ENCODE measurements at regions not wholly inside any gene's neighbourhood (a gene's known extent, or its start where the extent isn't known, plus 50 kb on each side); places are given as distances from the start of the nearest gene placed in this dataset.

DNA sequence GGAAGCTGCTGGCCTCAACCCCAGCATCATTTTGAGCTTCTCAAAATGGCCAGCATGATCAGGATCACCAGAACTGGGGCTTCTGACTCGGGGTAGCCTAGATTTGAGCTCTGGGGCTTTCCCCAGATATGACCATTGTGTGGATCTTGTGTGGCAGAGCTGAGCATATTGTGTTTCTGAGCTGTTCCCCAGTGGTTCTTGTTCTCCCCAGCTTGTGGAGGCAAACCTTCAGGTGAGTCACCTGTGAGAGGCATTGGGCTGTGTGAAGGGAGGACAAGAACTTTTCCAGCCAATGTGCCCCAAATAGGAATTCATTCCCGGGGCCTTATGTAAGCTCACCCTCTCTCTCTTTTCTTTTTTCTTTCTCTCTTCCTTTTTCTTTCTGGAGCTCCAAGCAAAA lies 80.7 kb upstream of the PITX1 start:
- 17% methylated on average over 1 of the region's 2 CpGs for WGBS (ENCODE audit: insufficient coverage)
- ATAC-seq (replicated peaks in 1 of 4) (no peak), DNase-seq (no peak)
- Histone ChIP-seq H3K4me1 (ENCODE audit: control insufficient read depth in 1 of 2, extremely low read depth in 1 of 2, insufficient read depth in 2 of 2, low read length in 2 of 2) (no peaks in the 10 kb centered on the region), H3K9me3 (no peaks in the 10 kb centered on the region), H3K4me3 (ENCODE audit: control insufficient read depth in 1 of 2, extremely low read depth in 1 of 2, low read length in 1 of 2) (no peak overlapping the region), H3K27ac (ENCODE audit: low read length) (no peak overlapping the region), H3K36me3 (ENCODE audit: control insufficient read depth in 2 of 2, extremely low read depth in 1 of 2, insufficient read depth in 1 of 2, low read length in 1 of 2) (no peaks in the 10 kb centered on the region), H3K27me3 (replicated peaks in 1 of 2; ENCODE audit: control insufficient read depth in 2 of 2, extremely low read depth in 1 of 2, insufficient read depth in 2 of 2, low read length in 1 of 2) (peaks cover 0 to 24% of the 10 kb centered on the region in 2 experiments)
- Mint-ChIP-seq H3K4me3 (no peak overlapping the region), H3K27me3 (peaks cover 0 to 4% of the 10 kb centered on the region in 2 donors), H3K27ac (no peak overlapping the region), H3K9me3 (no peaks in the 10 kb centered on the region), H3K4me1 (no peaks in the 10 kb centered on the region), H3K36me3 (no peaks in the 10 kb centered on the region)
- POLR2A ChIA-PET: no interaction called here
- CTCF ChIA-PET: no interaction called here

DNA sequence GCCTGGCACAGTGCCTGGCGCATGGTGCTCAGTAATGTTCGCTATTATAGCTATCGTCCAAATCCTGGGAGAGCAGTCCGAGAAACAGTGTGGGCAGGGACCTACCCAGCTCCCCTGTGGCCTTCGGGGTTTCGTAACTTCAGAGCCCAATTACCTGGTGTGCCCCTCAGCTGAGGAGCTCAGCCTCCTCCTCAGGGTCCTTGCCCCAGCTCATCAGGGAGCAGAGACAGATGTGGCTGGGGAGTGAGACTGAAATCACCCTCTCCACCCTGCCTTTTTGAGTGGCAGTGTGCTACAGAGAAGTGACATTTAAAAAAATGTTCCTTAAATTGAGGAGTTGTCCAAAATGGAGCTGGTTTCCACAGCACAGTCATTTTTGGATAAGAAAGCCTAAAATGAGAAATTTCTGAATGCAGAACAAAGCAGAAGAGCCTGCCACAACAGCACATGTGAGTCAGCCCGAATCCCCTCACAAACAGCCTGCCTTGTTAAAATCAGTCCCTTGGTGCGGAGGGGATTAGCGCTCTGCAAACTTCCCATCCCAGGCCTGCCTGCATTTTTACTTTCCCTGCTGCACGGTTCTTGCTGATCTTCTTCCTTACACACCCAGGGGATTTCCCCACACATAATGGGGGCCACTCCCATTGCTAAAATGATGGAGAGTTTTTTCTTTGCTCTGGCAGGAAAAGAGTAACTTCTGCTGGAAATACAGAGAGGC lies 78.1 kb upstream of the PITX1 start:
- ChIA-PET POLR2A (no interaction called here), CTCF (no interaction called here)
- Mint-ChIP-seq H3K4me3 (no peak overlapping the region), H3K9me3 (no peaks in the 10 kb centered on the region), H3K27ac (no peak overlapping the region), H3K27me3 (peaks cover 0 to 4% of the 10 kb centered on the region in 2 donors), H3K4me1 (no peaks in the 10 kb centered on the region), H3K36me3 (no peaks in the 10 kb centered on the region)
- Histone ChIP-seq H3K27ac (ENCODE audit: low read length) (no peak overlapping the region), H3K36me3 (ENCODE audit: control insufficient read depth in 2 of 2, extremely low read depth in 1 of 2, insufficient read depth in 1 of 2, low read length in 1 of 2) (no peaks in the 10 kb centered on the region), H3K4me1 (ENCODE audit: control insufficient read depth in 1 of 2, extremely low read depth in 1 of 2, insufficient read depth in 2 of 2, low read length in 2 of 2) (no peaks in the 10 kb centered on the region), H3K27me3 (replicated peaks in 1 of 2; ENCODE audit: control insufficient read depth in 2 of 2, extremely low read depth in 1 of 2, insufficient read depth in 2 of 2, low read length in 1 of 2) (peaks cover 0 to 22% of the 10 kb centered on the region in 2 experiments), H3K4me3 (ENCODE audit: control insufficient read depth in 1 of 2, extremely low read depth in 1 of 2, low read length in 1 of 2) (no peak overlapping the region), H3K9me3 (no peaks in the 10 kb centered on the region)
- DNase-seq: no peak
- WGBS (ENCODE audit: insufficient coverage): 72% methylated on average over 7 of the region's 10 CpGs
- ATAC-seq (replicated peaks in 1 of 4): no peak

DNA sequence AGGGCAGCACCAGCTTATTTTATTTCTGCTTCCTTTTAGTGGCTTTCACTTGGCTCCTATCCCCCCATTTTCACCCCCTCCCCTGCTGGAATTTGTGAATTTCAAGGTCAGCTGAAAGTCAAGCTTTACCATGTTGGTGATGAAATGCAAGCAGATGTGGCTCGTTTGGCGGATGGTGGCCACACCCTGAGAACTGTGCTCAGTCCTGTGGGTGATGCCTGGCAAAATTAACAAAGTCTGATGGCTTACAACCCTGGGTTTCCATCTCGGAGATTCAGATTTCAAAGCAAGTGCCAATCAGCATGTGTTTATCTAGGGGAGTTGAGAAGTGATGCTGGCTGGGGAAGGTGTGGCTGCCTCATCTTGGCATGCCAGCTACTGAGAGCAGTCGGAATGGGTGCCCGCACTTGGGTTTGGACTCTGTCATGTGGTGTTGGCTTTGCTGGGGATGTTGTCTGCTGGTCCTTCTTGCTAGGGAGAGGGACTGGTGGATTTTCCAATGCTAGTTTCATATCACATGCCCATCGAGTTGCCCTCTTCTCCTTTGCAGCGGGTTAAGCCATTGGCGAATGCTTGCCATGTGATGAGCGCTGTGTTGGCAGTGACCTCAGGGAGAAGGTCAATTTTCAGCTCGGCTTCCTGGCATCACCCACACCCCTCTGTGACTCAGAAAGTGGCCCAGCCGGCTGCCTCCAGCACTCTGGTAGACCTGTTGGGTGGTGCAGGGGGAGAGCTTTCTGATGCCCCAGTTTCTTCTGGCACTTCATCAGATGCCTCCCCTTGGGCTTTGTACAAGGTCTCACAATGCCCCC lies 77.0 kb upstream of the PITX1 start:
- no peaks in the 10 kb centered on the region for H3K4me1 ChIP-seq (ENCODE audit: control insufficient read depth in 1 of 2, extremely low read depth in 1 of 2, insufficient read depth in 2 of 2, low read length in 2 of 2)
- ATAC-seq (replicated peaks in 1 of 4): no peak

DNA sequence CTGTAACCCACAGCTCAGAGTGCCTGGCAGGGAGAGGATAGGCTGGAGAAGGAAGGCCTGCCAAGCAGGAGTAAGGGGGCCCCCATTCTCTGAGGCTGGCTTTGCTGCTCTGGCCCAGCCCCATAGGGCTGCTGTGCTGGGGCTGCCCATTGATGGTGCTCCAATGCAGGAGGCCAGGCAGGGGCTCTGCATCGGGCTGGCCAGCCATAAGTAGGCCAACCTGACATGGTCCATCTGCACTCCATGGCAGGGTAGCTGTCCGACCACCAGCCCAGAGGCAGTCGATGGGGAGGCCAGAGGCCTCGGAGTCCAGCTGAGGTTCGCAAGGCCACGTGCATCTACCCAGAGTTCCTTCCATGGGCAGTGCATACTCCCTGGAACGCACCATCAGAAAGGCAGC lies 75.0 kb upstream of the PITX1 start:
- ATAC-seq (replicated peaks in 1 of 4): no peak
- no peaks in the 10 kb centered on the region for H3K4me1 Mint-ChIP-seq
- no peak for DNase-seq
- Histone ChIP-seq H3K36me3 (ENCODE audit: control insufficient read depth in 2 of 2, extremely low read depth in 1 of 2, insufficient read depth in 1 of 2, low read length in 1 of 2) (no peaks in the 10 kb centered on the region), H3K27ac (ENCODE audit: low read length) (no peak overlapping the region), H3K9me3 (no peaks in the 10 kb centered on the region), H3K4me3 (ENCODE audit: control insufficient read depth in 1 of 2, extremely low read depth in 1 of 2, low read length in 1 of 2) (no peak overlapping the region), H3K4me1 (ENCODE audit: control insufficient read depth in 1 of 2, extremely low read depth in 1 of 2, insufficient read depth in 2 of 2, low read length in 2 of 2) (no peaks in the 10 kb centered on the region), H3K27me3 (replicated peaks in 1 of 2; ENCODE audit: control insufficient read depth in 2 of 2, extremely low read depth in 1 of 2, insufficient read depth in 2 of 2, low read length in 1 of 2) (peaks cover 0 to 21% of the 10 kb centered on the region in 2 experiments)
- 84% methylated on average over 7 of the region's 7 CpGs for WGBS (ENCODE audit: insufficient coverage)
- H3K27ac Mint-ChIP-seq: no peak overlapping the region
- no peaks in the 10 kb centered on the region for H3K9me3 Mint-ChIP-seq
- no peaks in the 10 kb centered on the region for H3K36me3 Mint-ChIP-seq
- H3K27me3 Mint-ChIP-seq: peaks cover 9 to 10% of the 10 kb centered on the region in 2 donors
- ChIA-PET POLR2A (no interaction called here), CTCF (no interaction called here)
- no peak overlapping the region for H3K4me3 Mint-ChIP-seq

More for the DNA sequence above, 77.0 kb upstream of the PITX1 start:
- Mint-ChIP-seq H3K4me3 (no peak overlapping the region), H3K27ac (no peak overlapping the region), H3K36me3 (no peaks in the 10 kb centered on the region), H3K27me3 (peaks cover 4% of the 10 kb centered on the region in 2 donors), H3K9me3 (no peaks in the 10 kb centered on the region), H3K4me1 (no peaks in the 10 kb centered on the region)
- WGBS (ENCODE audit: insufficient coverage): 74% methylated on average over 6 of the region's 11 CpGs
- Histone ChIP-seq H3K27me3 (replicated peaks in 1 of 2; ENCODE audit: control insufficient read depth in 2 of 2, extremely low read depth in 1 of 2, insufficient read depth in 2 of 2, low read length in 1 of 2) (peaks cover 0 to 23% of the 10 kb centered on the region in 2 experiments), H3K36me3 (ENCODE audit: control insufficient read depth in 2 of 2, extremely low read depth in 1 of 2, insufficient read depth in 1 of 2, low read length in 1 of 2) (no peaks in the 10 kb centered on the region), H3K9me3 (no peaks in the 10 kb centered on the region), H3K4me3 (ENCODE audit: control insufficient read depth in 1 of 2, extremely low read depth in 1 of 2, low read length in 1 of 2) (no peak overlapping the region), H3K27ac (ENCODE audit: low read length) (no peak overlapping the region)
- CTCF ChIA-PET: no interaction called here
- no peak for DNase-seq
- POLR2A ChIA-PET: no interaction called here

DNA sequence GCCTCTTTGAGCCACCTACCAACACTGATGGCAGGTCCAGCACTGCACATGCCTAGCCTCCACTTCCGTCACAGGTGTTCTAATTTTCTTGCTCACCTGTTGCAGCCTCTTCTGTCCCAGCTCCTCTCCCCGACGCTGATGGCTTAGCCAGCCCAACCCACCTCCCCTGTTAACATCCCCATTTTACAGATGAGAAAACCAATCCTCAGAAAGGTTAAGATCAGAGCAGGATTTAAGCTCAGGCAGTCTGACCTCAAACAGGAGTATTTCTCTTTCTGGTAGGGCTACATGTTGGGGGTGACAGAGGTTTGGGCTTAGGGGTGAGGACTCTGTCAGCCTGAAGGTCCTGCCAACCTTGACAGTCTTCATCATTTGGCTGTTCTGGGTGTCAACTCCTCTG lies 74.5 kb upstream of the PITX1 start:
- DNase-seq: no peak
- H3K27ac Mint-ChIP-seq: no peak overlapping the region
- no CpG with 5 or more reads among the region's 3 CpGs for WGBS (ENCODE audit: insufficient coverage)
- ATAC-seq (replicated peaks in 1 of 4): no peak
- H3K9me3 Mint-ChIP-seq: no peaks in the 10 kb centered on the region
- Histone ChIP-seq H3K4me1 (ENCODE audit: control insufficient read depth in 1 of 2, extremely low read depth in 1 of 2, insufficient read depth in 2 of 2, low read length in 2 of 2) (no peaks in the 10 kb centered on the region), H3K36me3 (ENCODE audit: control insufficient read depth in 2 of 2, extremely low read depth in 1 of 2, insufficient read depth in 1 of 2, low read length in 1 of 2) (no peaks in the 10 kb centered on the region), H3K9me3 (no peaks in the 10 kb centered on the region), H3K27me3 (replicated peaks in 1 of 2; ENCODE audit: control insufficient read depth in 2 of 2, extremely low read depth in 1 of 2, insufficient read depth in 2 of 2, low read length in 1 of 2) (peaks cover 0 to 20% of the 10 kb centered on the region in 2 experiments), H3K4me3 (ENCODE audit: control insufficient read depth in 1 of 2, extremely low read depth in 1 of 2, low read length in 1 of 2) (no peak overlapping the region), H3K27ac (ENCODE audit: low read length) (no peak overlapping the region)
- no peaks in the 10 kb centered on the region for H3K4me1 Mint-ChIP-seq
- peaks cover 7 to 9% of the 10 kb centered on the region in 2 donors for H3K27me3 Mint-ChIP-seq
- CTCF ChIA-PET: no interaction called here
- POLR2A ChIA-PET: no interaction called here
- H3K36me3 Mint-ChIP-seq: no peaks in the 10 kb centered on the region
- no peak overlapping the region for H3K4me3 Mint-ChIP-seq

DNA sequence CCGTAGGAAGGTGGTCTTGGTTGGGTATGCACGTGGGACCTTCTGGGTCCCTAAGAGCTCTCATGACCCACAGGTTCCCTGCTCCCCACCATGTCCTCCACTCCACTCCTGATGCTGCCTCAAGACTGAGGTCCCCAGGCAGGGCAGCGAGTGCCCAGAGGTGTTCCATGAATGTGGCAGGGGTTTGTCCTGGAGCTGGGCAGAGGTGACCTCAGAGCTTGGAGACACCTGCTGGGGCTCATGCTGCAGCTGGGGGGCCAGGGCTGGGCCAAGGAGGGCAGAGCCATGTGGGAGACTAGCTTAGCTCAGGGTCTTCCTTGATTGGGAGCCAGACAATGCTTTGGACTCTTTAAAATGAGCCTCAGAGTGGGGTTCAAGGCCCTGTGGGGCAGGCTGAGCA lies 74.0 kb upstream of the PITX1 start:
- Histone ChIP-seq H3K4me1 (ENCODE audit: control insufficient read depth in 1 of 2, extremely low read depth in 1 of 2, insufficient read depth in 2 of 2, low read length in 2 of 2) (no peaks in the 10 kb centered on the region), H3K4me3 (ENCODE audit: control insufficient read depth in 1 of 2, extremely low read depth in 1 of 2, low read length in 1 of 2) (no peak overlapping the region), H3K36me3 (ENCODE audit: control insufficient read depth in 2 of 2, extremely low read depth in 1 of 2, insufficient read depth in 1 of 2, low read length in 1 of 2) (no peaks in the 10 kb centered on the region), H3K27me3 (replicated peaks in 1 of 2; ENCODE audit: control insufficient read depth in 2 of 2, extremely low read depth in 1 of 2, insufficient read depth in 2 of 2, low read length in 1 of 2) (peaks cover 0 to 21% of the 10 kb centered on the region in 2 experiments), H3K9me3 (no peaks in the 10 kb centered on the region), H3K27ac (ENCODE audit: low read length) (no peak overlapping the region)
- no peak for DNase-seq
- ChIA-PET POLR2A (no interaction called here), CTCF (no interaction called here)
- no peak overlapping the region for H3K27ac Mint-ChIP-seq
- H3K27me3 Mint-ChIP-seq: peaks cover 7 to 9% of the 10 kb centered on the region in 2 donors
- no peaks in the 10 kb centered on the region for H3K4me1 Mint-ChIP-seq
- no peak overlapping the region for H3K4me3 Mint-ChIP-seq
- no peak for ATAC-seq (replicated peaks in 1 of 4)
- no peaks in the 10 kb centered on the region for H3K9me3 Mint-ChIP-seq
- WGBS (ENCODE audit: insufficient coverage): 100% methylated on average over 1 of the region's 3 CpGs
- no peaks in the 10 kb centered on the region for H3K36me3 Mint-ChIP-seq
